ENCODE measurements at regions not wholly inside any gene's neighbourhood (a gene's known extent, or its start where the extent isn't known, plus 50 kb on each side); places are given as distances from the start of the nearest gene placed in this dataset.

DNA sequence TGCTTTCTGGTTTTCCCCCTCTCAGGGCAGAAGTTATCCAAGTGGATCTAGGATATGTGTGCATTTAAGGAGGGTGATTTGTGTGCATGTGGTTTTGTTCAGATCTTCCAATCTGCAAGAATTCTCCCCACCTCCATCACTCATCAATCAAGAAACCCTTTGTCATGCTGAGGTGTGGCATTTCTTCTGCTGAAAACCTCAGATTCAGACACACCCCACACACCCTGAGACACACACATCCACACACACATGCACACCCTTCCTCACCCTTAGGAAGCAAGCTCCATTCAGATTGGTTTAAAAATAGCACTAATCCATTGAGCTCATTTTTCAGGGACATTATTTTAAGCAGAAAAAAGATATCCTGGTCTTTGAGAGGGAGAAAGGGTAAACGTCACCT, 106.1 kb upstream of the HSD17B12 start:
- in situ Hi-C loops (cut with MboI; ENCODE audit: low sequenced_read_pairs, unreplicated experiment) = loop anchor here (10.0 kb wide), 1 partner anchor 280 kb away; no protein-coding TSS in a partner anchor
- no peak for DNase-seq (ENCODE audit: low spot score)
- TF ChIP-seq CTCF (IDR thresholded peaks at IDR 0.05; ENCODE audit: borderline replicate concordance, control extremely low read depth, extremely low read depth, insufficient read depth, missing control alignments) = no peak

DNA sequence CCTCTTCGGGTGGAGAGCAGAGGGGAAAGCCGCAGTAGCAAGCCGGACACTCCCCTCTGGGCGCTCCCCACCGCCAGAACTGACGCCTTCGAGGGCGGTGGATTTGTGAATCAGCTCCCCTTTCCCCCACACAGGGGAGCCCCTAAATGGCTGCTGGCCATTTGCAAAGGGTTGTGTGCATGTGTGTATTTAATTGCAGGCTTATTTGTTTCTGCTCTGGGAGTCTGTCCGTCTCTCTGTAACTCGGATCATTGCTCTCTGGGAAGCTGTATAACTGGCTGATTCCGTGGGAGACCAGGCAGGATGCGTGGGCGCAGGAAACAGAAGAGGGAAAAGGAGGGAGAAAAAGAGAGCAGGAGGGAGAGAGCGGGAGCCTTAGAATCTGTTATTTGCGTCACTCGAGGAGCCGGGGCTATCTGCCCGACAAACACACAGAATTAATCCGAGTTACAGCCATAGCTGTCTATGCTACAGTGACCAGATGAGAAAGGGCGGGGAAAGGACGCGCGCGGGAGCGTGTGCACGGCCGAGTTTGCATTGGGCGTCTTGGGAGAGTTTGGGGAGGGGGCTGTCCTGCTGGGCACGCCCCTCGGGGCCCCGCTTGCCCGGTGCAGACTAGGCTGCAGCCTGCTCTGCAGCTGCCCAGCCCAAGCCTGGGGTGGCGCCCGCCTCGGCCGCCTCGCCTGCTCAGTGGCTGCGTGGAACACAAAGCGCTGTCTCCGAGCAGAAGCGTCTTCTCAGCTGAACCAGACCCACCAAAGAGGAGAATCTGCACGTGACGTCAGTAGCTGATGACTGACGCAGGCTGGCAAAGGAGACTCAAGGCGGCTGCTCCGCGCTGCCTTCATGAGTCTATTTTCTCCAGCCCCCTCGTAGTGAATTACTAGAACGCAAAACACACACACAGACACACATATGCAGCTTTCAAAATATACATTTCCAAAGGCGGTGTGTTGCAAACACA, 105.3 kb upstream of the HSD17B12 start:
- no peak for DNase-seq (ENCODE audit: low spot score)
- in situ Hi-C loops (cut with MboI; ENCODE audit: low sequenced_read_pairs, unreplicated experiment) = loop anchor here (10.0 kb wide), 1 partner anchor 280 kb away; no protein-coding TSS in a partner anchor
- TF ChIP-seq CTCF (IDR thresholded peaks at IDR 0.05; ENCODE audit: borderline replicate concordance, control extremely low read depth, extremely low read depth, insufficient read depth, missing control alignments) = no peak

- DNase-seq (ENCODE audit: low spot score) = no peak
- in situ Hi-C loops (cut with MboI; ENCODE audit: low sequenced_read_pairs, unreplicated experiment) = loop anchor here (10.0 kb wide), 1 partner anchor 279 kb away; no protein-coding TSS in a partner anchor
- TF ChIP-seq CTCF (IDR thresholded peaks at IDR 0.05; ENCODE audit: borderline replicate concordance, control extremely low read depth, extremely low read depth, insufficient read depth, missing control alignments) = no peak
Observed at GRCh38 chr11:43575913-43576310, 104.6 kb upstream of the HSD17B12 start.

GRCh38 chr11:43576320-43576802, 104.2 kb upstream of the HSD17B12 start:
- DNase-seq (ENCODE audit: low spot score) = no peak
- TF ChIP-seq CTCF (IDR thresholded peaks at IDR 0.05; ENCODE audit: borderline replicate concordance, control extremely low read depth, extremely low read depth, insufficient read depth, missing control alignments) = no peak
- in situ Hi-C loops (cut with MboI; ENCODE audit: low sequenced_read_pairs, unreplicated experiment) = loop anchor here (10.0 kb wide), 1 partner anchor 278 kb away; no protein-coding TSS in a partner anchor

DNA sequence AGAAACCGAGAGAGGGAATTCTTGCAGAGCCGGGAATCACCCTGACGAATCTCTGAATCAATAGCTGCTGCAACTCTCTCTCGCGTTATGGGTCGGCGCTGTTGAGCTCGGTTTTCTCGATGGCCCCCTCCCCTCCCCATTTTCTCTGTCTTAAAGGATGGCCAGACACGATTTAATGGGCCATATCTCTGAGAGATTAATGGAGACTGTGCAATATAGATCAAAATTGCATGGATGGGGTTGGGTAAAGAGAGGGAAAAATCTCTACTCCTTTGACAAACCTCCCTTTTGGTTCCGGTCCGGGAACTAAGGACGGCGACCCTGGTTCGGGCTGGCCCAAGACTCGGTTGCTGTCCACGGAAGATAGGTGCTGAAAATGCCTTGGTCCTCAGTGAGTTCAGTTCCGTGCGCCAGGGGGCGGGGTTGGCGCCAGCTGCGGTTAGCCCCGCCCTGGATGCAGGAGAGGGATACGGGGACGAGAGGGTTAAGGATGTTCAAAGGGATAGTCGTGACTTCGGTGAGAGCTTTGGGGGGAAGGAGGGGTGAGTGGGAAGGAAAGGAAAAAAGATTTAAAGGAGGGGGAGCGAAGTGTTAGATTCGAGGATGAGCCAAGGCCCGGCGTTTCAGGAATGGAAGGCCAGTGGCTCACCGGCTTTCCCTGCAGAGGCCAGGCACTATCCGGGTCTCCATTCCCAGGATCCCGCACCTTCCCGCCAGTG, 103.6 kb upstream of the HSD17B12 start:
- in situ Hi-C loops (cut with MboI; ENCODE audit: low sequenced_read_pairs, unreplicated experiment) = loop anchor here (10.0 kb wide), 1 partner anchor 278 kb away; no protein-coding TSS in a partner anchor
- peak; percentile 58 for DNase-seq (ENCODE audit: low spot score)
- TF ChIP-seq CTCF (IDR thresholded peaks at IDR 0.05; ENCODE audit: borderline replicate concordance, control extremely low read depth, extremely low read depth, insufficient read depth, missing control alignments) = peak; percentile 35

DNA sequence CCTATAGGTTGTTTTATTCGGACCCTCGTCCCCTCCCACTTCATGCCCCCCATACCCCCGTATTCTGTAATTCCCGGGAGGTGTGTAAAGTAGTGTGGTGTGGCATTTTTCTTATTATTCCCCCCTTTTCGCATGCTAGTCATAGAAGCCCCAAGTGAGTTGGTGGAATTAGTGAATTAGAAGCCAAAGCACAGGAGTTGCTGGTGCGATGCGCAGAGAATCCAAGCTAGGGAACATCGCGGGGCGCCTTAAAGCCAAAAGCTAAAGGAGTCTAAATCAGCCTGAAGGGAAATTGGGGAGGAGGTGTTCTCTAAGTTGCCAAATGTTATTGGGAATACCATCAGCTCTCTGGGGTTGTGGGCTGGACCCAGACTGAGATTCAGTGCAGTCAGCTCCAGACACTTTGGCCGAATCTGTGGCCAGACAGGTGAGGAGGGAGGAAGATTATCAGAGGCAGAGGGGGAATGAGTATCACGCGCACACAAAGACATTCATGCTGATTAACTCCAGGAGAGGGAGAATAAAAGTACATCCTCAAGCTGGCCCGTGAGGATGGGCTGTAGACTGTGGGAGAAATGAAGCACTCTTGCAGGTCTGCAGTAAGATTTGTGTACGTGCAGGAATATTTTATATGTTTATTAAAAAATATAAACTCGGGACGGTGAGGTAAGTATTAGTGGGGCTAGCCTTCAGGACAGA, 102.8 kb upstream of the HSD17B12 start:
- DNase-seq (ENCODE audit: low spot score) = no peak
- no peak for TF ChIP-seq CTCF (IDR thresholded peaks at IDR 0.05; ENCODE audit: borderline replicate concordance, control extremely low read depth, extremely low read depth, insufficient read depth, missing control alignments)
- in situ Hi-C loops (cut with MboI; ENCODE audit: low sequenced_read_pairs, unreplicated experiment) = loop anchor here (10.0 kb wide), 1 partner anchor 277 kb away; no protein-coding TSS in a partner anchor

All from GM13976 (cell line).